Fibroblast of villous mesenchyme (primary cell): ENCODE measurements at regions not wholly inside any gene's neighbourhood (a gene's known extent, or its start where the extent isn't known, plus 50 kb on each side); places are given as distances from the start of the nearest gene placed in this dataset.

Experiments
- DNase-seq: peaks from one replicate; pipeline ENCODE4 v3.0.0-alpha.2; 2010; ENCODE audit warnings: low read depth
- H3K4me3 ChIP-seq: 2 replicates; pipeline ENCODE4 v1.5.1; 2011; ENCODE audit warnings: low read depth, mild to moderate bottlenecking, low read length
- CTCF ChIP-seq: IDR thresholded peaks from 2 replicates; pipeline ENCODE4 v1.5.1; 2012; ENCODE audit warnings: low read depth, mild to moderate bottlenecking, low read length; ENCODE audit not compliant: insufficient read depth

GRCh38 chr2:53545604-53546003 lies 222.0 kb upstream of the CHAC2 start:
- TF ChIP-seq CTCF: no peak
- H3K4me3 ChIP-seq: no peak overlapping the region
- no peak for DNase-seq

GRCh38 chr2:53544871-53545558 lies 222.6 kb upstream of the CHAC2 start:
- no peak overlapping the region for H3K4me3 ChIP-seq
- no peak for TF ChIP-seq CTCF
- no peak for DNase-seq

GRCh38 chr2:53543083-53543482 lies 224.5 kb upstream of the CHAC2 start:
- H3K4me3 ChIP-seq: no peak overlapping the region
- TF ChIP-seq CTCF: no peak
- DNase-seq: no peak

GRCh38 chr2:53536583-53537361 lies 230.8 kb upstream of the CHAC2 start:
- no peak for TF ChIP-seq CTCF
- H3K4me3 ChIP-seq: no peak overlapping the region

GRCh38 chr2:53535234-53535840 lies 232.3 kb upstream of the CHAC2 start:
- no peak for TF ChIP-seq CTCF
- H3K4me3 ChIP-seq: no peak overlapping the region
- no peak for DNase-seq

More at GRCh38 chr2:53536583-53537361, 230.8 kb upstream of the CHAC2 start:
- no peak for DNase-seq

- no peak for TF ChIP-seq CTCF
- H3K4me3 ChIP-seq: no peak overlapping the region
- no peak for DNase-seq
Measured at GRCh38 chr2:53530126-53530525, 237.5 kb upstream of the CHAC2 start.
